MV-4-11 (cell line): ENCODE measurements at regions not wholly inside any gene's neighbourhood (a gene's known extent, or its start where the extent isn't known, plus 50 kb on each side); places are given as distances from the start of the nearest gene placed in this dataset.
"Not testable (repeated sequence)": the region's sequence is repeated elsewhere in the genome, so short reads cannot be mapped to it uniquely, and the experiment has no call there.

Experiments used
- DNase-seq: peaks from one replicate; lab custom pipeline; 2025; lab: John Stamatoyannopoulos, UW

DNA sequence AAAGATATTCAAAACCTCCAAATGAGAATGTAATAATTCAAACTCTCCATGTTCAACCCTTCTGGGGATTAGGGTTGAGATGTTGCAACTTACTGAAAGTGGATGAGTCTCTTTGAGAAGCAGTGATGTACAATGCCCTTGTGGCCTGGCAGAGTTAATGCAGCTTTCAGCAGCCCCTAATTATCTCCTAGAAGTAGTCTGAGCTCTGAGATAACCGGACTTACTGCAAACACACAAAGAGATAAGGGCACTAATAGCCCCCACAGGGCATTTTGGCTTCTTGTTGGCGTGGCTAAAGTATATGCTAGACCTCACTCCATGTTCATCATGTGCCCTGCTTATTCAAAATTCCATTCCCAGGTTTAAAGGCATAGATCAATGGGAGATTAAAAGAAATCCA is 404.7 kb downstream of the NEBL start:
- DNase-seq = peak; percentile 65

DNA sequence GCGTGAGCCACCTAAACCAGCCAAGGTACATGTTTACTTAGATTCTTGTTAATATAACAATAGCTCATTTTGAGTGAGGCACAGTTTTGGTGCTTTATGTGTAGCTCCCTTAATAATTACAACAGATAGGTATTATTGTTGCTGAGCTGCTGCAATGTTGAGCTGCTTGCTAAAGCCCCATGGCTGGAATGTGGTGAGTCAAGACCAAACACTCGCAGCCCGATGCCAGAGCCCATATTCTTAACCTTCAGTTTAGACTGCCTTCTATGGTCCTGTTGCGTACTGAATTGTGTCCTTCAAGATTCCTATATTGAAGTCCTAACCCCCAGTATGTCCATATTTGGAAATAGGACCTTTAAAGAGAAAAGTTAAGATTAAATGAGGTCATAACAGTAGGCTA is 407.1 kb downstream of the NEBL start:
- no peak for DNase-seq

DNA sequence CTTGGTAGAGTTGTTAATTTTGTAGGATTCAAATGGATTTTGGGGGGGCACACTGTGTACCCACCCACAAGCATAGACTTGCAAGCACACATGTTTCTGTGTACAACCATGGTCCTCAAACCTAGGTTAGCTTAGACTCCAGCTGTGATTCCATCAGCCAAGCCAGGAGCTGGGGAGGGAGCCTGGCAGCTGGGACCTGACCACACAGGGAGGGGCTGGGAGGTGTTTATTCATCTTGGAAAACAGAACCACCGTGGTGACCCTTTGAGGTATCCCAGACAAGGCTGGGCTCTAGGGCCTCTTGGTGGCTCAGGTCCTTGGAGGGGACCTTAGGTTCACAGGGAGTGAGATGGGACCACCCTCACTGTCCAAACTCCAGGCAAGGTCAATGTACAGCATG is 410.3 kb downstream of the NEBL start:
- no peak for DNase-seq

DNA sequence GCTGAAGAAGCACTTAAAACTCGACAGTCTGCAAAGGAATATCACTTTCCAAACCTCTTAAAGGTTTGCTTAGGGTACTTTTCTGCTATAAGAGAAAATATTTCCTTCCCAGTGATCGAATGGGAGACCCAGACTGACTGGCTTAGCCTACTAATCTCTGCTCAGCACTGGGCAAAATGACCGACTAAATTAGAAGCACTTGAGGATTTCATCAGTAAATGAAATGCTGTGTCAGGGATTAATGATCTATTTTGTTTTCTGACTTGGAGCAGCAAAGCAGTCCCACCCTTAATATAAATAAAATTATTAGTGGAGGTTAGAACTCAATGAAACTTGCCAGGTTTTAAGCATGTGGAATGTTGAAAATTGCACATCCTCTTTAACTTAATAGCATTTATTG is 411.6 kb downstream of the NEBL start:
- DNase-seq = no peak

DNA sequence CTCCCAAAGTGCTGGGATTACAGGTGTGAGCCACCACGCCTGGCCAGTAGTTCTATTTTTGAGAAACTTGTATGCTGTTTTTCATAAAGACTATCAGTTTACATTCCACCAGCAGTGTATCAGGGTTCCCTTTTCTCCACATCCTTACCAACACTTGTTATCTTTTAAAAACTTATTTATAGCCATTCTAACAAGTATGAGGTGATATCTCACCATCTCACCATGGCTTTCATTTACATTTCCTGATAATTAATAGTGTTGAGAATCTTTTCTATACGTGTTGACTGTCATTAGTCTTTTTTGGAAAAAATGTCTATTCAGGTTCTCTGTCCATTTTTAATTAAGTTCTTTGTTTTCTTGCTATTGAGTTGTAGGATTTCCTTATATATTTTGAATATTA is 416.1 kb downstream of the NEBL start:
- DNase-seq = no peak

DNA sequence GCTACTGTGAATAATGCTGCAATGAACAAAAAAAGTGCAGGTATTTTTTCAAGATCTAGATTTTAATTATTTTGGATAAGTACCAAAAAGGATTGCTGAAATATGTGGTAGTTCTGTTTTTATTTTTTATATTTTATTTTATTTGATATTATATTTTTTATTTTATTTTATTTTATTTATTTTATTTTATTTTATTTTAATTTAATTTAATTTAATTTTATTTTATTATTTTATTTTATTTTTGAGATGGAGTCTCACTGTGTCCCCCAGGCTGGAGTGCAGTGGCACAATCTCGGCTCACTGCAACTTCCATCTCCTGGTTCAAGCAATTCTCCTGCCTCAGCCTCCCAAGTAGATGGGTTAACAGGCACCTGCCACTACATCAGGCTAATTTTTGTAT is 416.5 kb downstream of the NEBL start:
- DNase-seq = not testable (repeated sequence)

DNA sequence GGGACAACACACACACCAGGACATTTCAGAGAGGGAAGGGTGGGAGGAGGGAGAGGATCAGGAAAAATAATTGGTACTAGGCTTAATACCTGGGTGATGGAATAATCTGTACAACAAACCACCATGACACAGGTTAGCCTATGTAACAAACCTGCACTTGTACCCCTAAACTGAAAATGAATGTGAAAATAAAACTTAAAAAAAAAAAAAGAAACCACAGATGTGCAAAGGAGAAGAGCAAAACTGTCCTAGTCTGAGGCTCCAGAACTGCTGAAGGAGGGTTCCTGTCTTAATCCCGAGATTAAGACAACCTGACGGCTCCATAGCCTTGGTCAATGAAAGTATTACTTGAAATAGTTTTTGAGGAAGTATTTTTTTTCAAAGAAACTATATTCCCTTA is 423.0 kb downstream of the NEBL start:
- DNase-seq = peak; percentile 88

DNA sequence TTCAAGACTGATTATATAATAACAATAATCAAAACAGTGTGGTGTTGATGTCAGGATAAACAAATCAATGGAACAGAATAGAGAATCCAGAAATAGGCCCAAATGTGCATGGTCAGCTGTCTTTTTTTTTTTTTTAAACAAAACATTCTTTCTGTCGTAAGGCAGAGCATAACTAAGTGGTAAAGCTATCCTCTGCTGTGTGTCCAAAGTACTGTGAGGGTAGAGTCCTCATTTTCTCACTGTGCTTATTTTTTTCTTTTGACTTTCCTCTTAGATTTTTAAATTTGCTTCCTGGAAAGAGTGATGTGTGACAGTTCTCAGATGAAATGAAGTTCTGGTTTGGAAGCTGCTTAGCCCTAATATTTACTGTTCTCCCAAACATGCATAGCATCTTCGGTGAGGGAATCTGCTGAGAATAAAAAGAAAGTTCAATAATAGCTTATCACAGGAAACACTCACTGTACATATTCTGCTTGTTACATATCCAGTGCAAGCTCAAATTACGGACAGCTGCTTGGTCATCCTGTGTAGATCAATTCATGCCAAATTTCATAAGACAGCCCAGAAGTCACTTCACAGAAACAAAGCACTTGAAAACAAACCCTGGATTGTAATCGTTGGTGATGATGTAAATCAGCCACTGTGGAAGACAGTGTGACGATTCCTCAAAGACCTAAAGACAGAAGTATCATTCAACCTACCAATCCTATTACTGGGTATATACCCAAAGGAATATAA is 423.9 kb downstream of the NEBL start:
- DNase-seq = no peak

DNA sequence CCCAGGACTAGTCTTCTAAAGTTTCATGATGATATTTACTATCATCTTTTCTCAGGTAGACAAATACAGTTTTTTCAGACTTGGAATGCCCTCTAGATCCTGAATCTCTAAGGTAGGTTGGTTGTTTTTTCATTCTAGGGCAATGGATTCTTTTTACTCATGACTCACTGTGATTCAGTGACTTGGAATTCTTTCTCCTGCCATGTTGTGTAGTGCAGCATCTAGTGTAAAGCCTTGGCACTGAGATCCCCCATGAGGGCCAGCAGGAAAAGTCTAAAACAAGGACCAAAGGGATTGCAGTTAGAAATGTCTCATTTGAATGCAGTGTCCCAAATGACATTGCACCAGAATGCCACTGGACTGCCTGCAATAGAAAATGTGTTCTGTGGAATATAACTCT is 430.4 kb downstream of the NEBL start:
- no peak for DNase-seq

DNA sequence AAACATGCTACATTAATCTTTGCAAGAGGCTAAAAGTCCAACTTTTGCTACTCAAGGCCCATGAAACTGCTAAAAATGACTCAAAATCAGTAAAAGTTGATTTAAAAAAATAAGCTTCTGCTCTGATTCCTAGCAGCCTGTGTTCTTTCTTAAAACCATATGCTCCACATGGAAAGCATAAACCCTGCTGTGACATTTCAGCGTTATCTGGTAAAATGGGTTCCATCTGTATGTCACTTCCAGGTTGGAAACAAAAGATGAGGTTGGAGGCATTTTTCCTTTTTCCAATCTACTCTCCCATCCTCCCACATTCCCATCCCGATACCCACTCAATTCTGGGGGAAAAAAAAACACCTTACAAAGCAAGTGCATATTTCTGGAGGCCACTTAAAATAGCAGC is 439.5 kb downstream of the NEBL start:
- DNase-seq = no peak

DNA sequence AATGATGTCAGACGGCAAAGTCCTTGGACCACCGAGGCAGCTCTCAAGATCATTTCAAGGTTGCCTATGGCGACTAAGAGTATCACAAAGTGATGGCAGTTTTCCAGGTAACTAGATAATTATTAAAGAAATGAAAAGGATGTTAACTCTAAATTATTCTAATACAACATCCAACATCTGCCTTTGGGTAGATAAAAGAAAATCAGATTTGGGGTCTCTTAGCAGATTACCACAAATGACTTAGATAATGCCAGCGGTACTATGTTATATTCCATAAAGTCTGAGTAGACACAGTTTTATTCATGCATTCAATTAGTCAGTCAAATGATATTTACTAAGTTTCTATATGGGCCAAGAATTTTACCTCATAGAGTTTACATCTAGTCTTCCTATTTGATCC is 441.3 kb downstream of the NEBL start:
- DNase-seq = no peak

DNA sequence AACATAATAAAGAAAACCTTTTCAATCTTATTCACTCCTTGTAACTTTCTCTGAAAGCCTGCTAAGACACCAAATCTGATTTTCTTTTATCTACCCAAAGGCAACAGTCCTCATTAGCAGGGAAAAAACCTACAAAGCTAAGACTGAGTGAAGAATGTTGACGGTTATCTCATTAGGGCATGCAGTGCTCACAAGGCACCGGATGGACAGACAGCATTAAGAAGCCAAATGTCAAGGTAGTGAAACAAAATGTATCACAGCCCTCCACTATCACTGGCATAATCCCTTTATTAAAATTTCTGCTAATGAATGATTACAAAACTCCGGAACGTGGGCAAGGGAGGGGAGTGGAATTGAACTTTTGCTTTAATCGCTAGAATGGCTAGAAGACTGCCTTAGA is 442.8 kb downstream of the NEBL start:
- no peak for DNase-seq

DNA sequence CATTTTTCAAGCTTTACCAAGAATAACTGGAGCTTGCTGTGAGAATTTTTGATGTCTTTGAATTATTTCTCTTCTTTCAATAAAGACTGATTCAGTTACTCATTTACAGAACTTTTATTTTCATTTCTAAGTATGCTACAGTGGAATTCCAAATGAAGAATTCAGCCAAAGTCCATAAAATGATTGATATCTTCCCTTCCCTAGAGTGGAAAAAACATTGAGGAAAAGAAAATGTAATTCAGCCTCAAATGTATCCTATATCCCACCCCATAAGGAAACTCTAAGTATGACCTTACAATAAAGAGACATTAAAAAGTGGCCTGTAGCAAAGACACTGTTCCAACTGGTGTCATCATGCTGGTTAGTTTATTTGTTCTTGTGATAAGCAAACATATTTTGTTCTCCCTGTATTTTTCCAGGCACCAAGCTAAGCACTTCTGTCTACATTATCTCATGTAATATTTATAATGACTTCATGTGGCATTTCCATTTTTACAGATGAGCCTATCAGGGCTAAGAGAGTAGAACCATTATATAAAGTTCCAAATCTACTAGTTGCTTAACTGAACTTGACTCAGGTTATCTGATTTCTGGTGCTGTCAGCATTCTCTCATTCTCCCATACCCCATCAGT is 450.4 kb downstream of the NEBL start:
- no peak for DNase-seq

DNA sequence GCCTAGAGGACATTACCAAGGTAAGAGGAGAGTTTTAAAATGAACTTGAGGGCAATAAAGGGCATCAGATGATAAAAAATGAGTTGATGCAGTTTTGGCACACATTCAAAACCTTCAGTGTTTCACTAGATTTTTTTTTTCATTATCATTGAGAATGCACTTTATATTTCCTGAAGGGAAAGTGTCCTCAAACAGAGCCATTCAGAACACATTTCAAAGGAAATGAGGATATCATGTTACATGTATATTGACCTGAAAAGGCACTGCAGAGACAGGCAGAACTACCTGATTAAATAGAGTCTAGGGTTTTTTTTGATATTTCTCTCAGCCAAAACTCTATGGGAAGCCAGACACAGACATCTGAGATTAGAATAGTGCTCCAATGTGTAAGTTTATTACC is 454.0 kb downstream of the NEBL start:
- no peak for DNase-seq

DNA sequence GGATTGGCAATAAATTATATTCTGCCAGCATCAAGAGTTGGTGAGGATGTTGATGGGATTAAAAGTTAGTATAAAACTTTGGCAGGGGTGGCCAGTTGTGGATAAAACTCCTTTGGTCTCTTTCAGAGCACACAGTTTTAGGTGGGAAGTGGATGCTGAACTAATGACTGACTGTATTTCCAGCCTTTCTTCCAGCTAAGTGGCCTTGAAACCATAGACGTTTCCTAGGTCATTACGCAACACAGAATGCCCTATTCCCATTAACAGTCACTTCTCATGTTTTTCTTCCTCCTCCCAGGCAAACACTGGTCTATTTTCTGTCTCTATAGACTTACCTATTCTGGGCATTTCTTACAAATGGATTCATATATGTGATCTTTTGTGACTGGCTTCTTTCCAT is 467.4 kb downstream of the NEBL start:
- peak; percentile 3 for DNase-seq

DNA sequence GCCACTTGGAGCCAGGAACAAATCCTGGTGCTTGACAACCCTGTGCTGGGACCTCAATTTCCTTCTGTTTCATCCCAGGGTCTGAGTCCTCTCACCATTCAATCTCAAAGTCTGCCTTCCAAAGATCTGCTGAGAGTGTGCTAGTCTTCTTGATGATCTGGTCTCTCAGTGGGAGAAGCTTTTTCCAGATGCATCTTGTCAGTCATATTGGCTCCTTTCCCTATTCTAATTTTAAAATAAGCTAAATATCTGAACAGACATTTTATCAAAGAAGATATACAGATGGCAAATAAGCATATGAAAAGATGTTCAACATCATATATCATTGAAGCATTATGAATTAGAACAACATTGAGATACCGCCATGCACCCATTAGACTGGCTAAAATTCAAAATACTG is 469.3 kb downstream of the NEBL start:
- DNase-seq = no peak

DNA sequence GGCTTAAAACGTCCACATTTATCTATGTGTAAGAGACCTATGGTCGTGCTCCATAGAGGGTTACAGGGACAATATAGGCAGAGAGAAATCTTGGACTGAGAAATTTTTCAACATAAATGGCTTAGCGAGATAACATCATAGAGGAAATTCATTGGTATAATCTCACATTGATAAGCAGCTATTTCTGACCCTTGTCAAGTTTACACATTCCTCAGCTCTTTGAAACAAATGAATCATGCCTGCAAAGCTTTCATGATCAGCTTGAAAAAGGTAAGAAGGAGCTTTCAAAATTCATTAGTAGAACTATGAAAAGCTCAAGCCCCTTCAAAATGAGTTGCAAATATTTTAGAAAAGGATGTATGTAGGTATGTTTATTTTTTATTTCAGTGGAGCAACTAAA is 478.8 kb downstream of the NEBL start:
- no peak for DNase-seq

DNA sequence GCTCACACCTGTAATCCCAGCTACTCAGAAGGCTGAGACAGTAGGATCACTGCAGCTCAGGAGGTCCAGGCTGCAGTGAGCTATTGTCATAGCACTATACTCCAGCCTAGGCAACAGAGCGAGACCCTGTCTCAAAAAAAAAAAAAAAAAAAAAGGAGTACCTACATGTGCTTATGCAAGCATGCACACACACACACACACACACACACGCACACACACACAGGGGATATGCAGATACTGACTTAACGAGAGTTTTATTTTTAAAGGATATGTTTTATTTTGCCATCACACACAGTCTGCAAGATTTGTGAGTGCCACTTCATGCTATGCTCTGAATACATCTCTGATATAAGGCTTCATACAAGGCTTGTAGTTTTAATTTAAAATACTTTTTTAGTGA is 479.3 kb downstream of the NEBL start:
- DNase-seq = no peak

DNA sequence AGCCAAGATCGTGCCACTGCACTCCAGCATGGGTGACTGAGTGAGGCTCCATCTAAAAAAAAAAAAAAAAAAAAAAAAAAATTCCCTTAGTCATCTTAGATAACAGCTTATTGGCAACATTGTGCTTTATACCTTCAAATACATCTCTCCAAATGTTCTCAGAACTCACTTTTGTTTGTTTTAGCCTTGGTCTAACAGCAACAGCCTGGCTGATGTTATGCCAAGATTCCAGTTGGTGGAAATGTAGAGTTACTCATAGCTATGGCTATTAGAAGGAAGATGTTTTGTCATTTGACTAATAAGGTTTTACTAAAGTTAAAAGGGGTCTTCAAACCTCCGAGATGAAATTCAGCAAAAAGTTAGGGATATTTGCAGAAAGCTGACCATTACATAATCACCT is 481.4 kb downstream of the NEBL start:
- no peak for DNase-seq

DNA sequence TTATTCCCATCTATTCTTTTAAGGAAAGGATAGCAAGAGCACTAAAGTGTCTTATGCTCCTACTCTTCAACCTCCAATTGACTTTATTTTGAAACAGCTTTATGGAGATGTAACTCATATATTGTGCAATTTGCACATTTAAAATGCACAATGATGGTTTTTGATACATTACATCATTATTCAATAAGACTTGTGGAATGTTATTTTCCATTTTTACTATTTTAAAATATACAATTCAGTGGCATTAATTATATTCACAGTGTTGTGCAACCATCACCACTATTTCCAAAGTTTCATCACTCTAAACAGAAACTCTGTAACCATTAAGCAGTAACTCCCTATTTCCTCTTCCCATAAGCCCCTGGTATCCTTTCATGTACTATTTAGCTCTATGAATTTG is 489.8 kb downstream of the NEBL start:
- DNase-seq = peak; percentile 85

DNA sequence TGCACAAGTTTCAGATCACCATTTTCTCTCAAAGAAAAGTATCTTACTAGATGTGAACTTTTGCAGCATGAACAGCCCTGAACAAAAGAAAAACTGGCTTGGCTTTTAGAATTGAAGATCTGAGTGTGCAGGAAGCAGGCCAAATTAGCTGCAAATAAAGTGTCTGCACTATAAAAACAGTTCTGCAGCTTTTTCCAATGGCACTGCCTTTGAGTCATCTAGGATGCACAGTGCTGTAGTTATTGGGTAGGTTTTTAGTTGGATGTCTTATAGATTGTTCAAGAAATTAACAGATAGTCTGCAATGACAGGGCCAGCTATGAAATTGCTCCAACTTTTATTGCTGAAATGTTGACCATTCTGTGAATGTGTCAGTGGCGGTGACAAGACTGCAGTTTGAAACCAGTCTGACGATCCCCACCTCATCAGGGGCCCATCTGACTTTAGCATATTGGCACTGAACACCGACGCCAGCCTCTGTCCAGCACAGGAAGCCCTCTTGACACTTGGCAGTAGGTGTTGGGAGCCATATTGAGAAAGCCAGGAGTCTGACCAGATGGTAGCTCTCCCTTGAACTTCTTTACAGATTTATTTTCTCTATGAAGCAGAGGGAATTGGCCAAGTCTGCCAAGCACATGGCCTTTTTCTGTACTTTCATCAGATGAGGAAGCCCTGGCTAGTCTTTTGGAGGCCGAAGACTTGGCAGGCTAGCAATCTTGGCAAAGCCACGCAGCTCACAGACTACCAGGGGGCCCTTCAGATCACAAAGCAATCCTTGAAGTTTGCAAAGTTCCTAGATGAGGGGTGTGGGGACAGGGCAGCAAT is 490.6 kb downstream of the NEBL start:
- DNase-seq = no peak

DNA sequence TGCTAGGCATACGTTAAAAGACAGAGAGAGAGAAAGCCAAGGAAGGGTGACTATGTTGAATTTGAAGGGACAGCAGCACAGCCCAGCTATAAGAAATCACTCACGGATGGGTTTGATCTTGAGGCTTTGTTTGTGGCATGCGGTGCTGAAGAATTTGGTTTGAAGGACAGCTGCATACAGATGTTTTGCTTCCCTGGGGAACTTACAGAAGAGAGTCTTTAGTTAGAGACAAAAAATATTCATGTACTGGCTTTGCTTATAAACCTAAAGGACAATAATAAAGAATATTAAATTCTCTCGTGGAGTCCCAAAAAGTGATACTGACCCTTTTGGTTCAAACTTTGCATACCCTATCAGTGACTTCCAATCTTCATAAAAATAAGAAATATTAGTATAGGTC is 491.4 kb downstream of the NEBL start:
- no peak for DNase-seq

DNA sequence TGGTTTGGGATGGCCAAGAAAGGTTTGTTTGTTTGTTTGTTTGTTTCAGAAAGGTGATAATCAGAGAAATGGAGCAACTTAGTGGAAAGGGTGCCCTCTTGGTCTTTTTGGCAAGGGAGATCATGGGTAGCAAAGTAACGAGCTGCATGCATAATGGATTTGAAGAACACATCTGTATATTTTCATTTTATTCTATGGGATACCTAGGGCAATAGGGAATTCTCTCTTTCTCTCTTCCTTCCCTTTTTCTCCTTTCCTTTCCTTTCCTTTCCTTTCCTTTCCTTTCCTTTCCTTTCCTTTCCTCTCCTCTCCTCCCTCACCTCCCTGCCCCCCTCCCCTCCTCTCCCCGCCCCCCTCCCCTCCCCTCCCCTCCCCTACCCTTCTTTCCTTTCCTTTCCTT is 492.1 kb downstream of the NEBL start:
- DNase-seq = no peak
